Lower lobe of right lung (tissue), 2 donors: ENCODE measurements at regions not wholly inside any gene's neighbourhood (a gene's known extent, or its start where the extent isn't known, plus 50 kb on each side); places are given as distances from the start of the nearest gene placed in this dataset.

Experiments
- ATAC-seq, 2 donors: fragments of 200-7000 bp; cut with Tn5 transposase; one replicate each; pipeline ENCODE4 v1.9.1; 2020 to 2022; ENCODE audit warnings: mild to moderate bottlenecking in 2 of 2, moderate library complexity in 2 of 2
- DNase-seq: peaks from one replicate; pipeline ENCODE4 v3.0.0-alpha.2; 2020
- H3K27ac ChIP-seq: fragments of 200-600 bp; one replicate; pipeline ENCODE4 v1.8.0; 2022
- H3K27me3 ChIP-seq: fragments of 200-600 bp; one replicate; pipeline ENCODE4 v1.8.0; 2022; ENCODE audit warnings: low read depth
- H3K36me3 ChIP-seq: fragments of 200-600 bp; one replicate; pipeline ENCODE4 v1.8.0; 2022; ENCODE audit warnings: mild to moderate bottlenecking
- H3K4me1 ChIP-seq: fragments of 200-600 bp; one replicate; pipeline ENCODE4 v1.8.0; 2022
- H3K4me3 ChIP-seq: fragments of 200-600 bp; one replicate; pipeline ENCODE4 v1.8.0; 2022; ENCODE audit warnings: mild to moderate bottlenecking
- H3K9me3 ChIP-seq: fragments of 200-600 bp; one replicate; pipeline ENCODE4 v1.8.0; 2022
- CTCF ChIP-seq: fragments of 200-600 bp; IDR thresholded peaks from one replicate; pipeline ENCODE4 v1.8.0; 2022; ENCODE audit warnings: antibody characterized with exemption, mild to moderate bottlenecking
- intact Hi-C: fragments of 100-400 bp; cut with DNase I; formaldehyde crosslinking; loops from one replicate; pipeline ENCODE4 v1.11.0; 2022
- donor health status: DM: no; HTN: yes; CAD: no; lungs with severe emphysema.

- DNase-seq = no peak
Observed at GRCh38 chr12:115737895-115738294, 539.6 kb downstream of the MED13L start.

GRCh38 chr12:115736360-115736759 lies 541.1 kb downstream of the MED13L start:
- DNase-seq (no peak), ATAC-seq (no peak)
- Histone ChIP-seq H3K27me3 (peaks cover 5% of the 10 kb centered on the region), H3K27ac (no peak overlapping the region), H3K4me1 (no peaks in the 10 kb centered on the region), H3K9me3 (no peaks in the 10 kb centered on the region), H3K4me3 (no peak overlapping the region), H3K36me3 (no peaks in the 10 kb centered on the region)
- intact Hi-C loops = no loop called here
- TF ChIP-seq CTCF = no peak

More at GRCh38 chr12:115737895-115738294, 539.6 kb downstream of the MED13L start:
- no peak for ATAC-seq
- no peak overlapping the region for H3K27ac ChIP-seq
- H3K36me3 ChIP-seq = no peaks in the 10 kb centered on the region
- no peak for TF ChIP-seq CTCF
- H3K4me1 ChIP-seq = no peaks in the 10 kb centered on the region
- intact Hi-C loops = no loop called here
- no peak overlapping the region for H3K4me3 ChIP-seq
- H3K27me3 ChIP-seq = peaks cover 5% of the 10 kb centered on the region
- no peaks in the 10 kb centered on the region for H3K9me3 ChIP-seq

GRCh38 chr12:115730975-115731541 lies 546.4 kb downstream of the MED13L start:
- Histone ChIP-seq H3K4me1 (no peaks in the 10 kb centered on the region), H3K27ac (no peak overlapping the region), H3K9me3 (no peaks in the 10 kb centered on the region), H3K36me3 (no peaks in the 10 kb centered on the region), H3K4me3 (no peak overlapping the region), H3K27me3 (no peaks in the 10 kb centered on the region)
- no peak for TF ChIP-seq CTCF
- no peak for ATAC-seq
- intact Hi-C loops = no loop called here
- no peak for DNase-seq

GRCh38 chr12:115726691-115727090 lies 550.8 kb downstream of the MED13L start:
- Histone ChIP-seq H3K4me3 (no peak overlapping the region), H3K9me3 (no peaks in the 10 kb centered on the region), H3K36me3 (no peaks in the 10 kb centered on the region), H3K27ac (no peak overlapping the region), H3K4me1 (no peaks in the 10 kb centered on the region), H3K27me3 (no peaks in the 10 kb centered on the region)
- no peak for TF ChIP-seq CTCF
- no peak for ATAC-seq
- intact Hi-C loops = no loop called here
- DNase-seq = no peak

GRCh38 chr12:115722181-115722580 lies 555.3 kb downstream of the MED13L start:
- intact Hi-C loops = no loop called here
- no peaks in the 10 kb centered on the region for H3K27me3 ChIP-seq
- no peak for ATAC-seq
- no peak overlapping the region for H3K4me3 ChIP-seq
- no peak overlapping the region for H3K27ac ChIP-seq
- H3K36me3 ChIP-seq = no peaks in the 10 kb centered on the region
- DNase-seq = no peak
- no peaks in the 10 kb centered on the region for H3K9me3 ChIP-seq
- no peaks in the 10 kb centered on the region for H3K4me1 ChIP-seq
- TF ChIP-seq CTCF = no peak

- no peak for ATAC-seq
- Histone ChIP-seq H3K36me3 (no peaks in the 10 kb centered on the region), H3K4me1 (no peaks in the 10 kb centered on the region), H3K27ac (no peak overlapping the region), H3K27me3 (no peaks in the 10 kb centered on the region), H3K4me3 (no peak overlapping the region), H3K9me3 (no peaks in the 10 kb centered on the region)
- no peak for DNase-seq
- no peak for TF ChIP-seq CTCF
- intact Hi-C loops = no loop called here
Observed at GRCh38 chr12:115716551-115716950, 560.9 kb downstream of the MED13L start.
